GM19238 (cell line): ENCODE measurements at regions not wholly inside any gene's neighbourhood (a gene's known extent, or its start where the extent isn't known, plus 50 kb on each side); places are given as distances from the start of the nearest gene placed in this dataset.
"Not testable (repeated sequence)": the region's sequence is repeated elsewhere in the genome, so short reads cannot be mapped to it uniquely, and the experiment has no call there.

Experiments used
- DNase-seq: peaks from one replicate; pipeline ENCODE4 v3.0.0; 2011; ENCODE audit warnings: low spot score; ENCODE audit not compliant: insufficient read length

- no peak for DNase-seq
These were observed 278.1 kb upstream of the KLF4 start for GRCh38 chr9:107767711-107768110.

DNA sequence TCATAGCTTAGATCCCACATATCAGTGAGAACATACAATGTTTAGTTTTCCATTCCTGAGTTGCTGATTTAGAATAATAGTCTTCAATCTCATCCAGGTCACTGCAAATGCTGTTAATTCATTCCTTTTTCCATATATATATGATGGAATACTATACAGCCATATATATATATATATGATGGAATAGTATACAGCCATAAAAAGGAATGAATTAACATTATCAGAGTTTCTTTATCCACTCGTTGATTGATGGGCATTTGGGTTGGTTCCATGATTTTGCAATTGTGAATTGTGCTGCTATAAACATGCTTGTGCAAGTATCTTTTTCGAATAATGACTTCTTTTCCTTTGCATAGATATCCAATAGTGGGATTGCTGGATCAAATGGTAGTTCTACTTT is 273.9 kb upstream of the KLF4 start:
- not testable (repeated sequence) for DNase-seq

GRCh38 chr9:107761307-107761706 is 271.7 kb upstream of the KLF4 start:
- DNase-seq: no peak

GRCh38 chr9:107760469-107761242 is 271.1 kb upstream of the KLF4 start:
- DNase-seq: no peak

- DNase-seq: no peak
These were observed 270.2 kb upstream of the KLF4 start for GRCh38 chr9:107759823-107760166.

DNA sequence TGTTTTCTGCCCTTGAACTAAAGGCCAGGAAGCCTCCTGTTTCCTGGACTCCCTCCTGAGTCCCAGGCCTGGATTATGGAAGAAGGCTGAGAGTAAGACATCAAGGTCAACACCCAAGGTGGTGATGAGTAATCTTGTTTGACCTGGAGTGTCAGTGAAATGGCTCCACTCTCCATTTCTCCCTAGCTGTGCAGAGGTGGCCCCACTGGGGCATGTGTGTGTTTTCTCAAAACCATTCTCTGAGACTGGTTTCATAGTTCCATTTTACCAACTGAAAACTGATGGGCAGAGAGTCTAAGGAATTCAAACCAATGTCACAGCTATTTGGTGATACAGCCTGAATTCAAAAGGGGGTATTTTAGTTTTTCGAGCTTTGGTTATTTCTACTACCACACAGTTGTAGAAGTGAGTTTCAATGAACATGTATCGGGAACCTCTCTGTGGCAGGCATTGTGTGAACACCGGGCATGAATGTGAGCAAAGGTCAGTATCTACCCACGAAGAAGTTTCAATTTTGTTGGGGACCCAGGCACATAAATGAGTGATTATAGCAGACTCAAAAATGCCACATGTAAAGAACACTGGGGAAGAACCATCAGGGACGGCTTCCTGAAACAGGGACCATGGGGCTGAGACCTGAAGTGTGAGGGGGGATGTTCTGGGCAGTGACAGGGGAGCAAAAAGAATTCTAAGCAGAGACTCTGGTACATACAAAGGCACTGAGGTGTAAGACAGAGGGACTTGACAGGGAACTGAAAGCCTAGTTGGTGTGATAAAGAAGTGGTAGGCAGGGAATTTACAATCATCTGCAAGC is 269.6 kb upstream of the KLF4 start:
- no peak for DNase-seq

GRCh38 chr9:107756091-107756490 is 266.5 kb upstream of the KLF4 start:
- no peak for DNase-seq

DNA sequence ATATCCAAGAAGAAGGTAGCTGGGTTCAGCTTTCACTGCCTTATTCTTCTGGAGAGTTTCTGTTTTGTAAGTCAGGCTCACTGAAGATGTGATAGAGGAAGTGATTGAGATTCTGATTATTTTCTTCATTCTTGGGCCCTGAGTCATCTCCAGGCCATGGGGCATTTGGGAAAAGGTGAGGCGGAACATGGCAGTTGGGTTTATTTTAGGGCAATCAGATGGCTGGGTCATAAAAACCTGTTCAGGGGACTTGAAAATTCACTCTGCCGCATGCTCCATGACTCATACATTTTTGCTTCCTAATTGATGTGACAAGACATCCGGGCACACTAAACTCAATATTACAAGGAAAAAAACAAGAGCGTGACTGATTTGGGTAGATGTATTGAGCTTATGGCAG is 265.7 kb upstream of the KLF4 start:
- no peak for DNase-seq

DNA sequence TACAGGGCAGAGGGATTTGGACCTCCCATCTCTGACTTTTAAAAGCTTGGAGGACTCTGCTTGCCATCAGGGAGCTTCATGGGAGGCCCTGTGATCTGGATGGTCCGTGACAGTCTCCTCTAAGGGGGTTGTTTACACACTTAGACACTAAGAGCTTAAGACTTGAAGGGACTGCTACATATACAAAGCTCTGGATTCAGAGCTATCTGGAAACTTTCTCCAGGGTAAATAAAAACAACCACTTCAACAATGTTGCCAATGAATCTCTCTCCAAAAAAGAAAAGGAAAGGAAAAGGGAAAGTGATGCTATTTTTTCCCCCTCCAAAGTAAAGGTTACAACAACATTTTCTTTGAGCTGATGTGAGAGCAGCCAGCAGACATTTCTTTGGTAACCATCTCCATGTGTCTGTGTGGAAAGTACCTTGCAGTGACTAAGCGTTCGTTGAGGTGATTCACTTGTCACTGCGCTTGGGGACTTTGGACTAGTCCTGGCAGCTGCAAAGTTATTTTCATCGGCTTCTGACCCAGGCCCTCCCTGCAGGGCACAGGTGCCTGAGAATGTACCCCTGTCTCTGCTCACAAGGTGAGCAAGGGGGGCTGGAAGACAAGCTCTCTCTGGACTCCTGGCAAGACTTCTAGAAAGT is 262.1 kb upstream of the KLF4 start:
- DNase-seq: no peak

- no peak for DNase-seq
These were observed 261.4 kb upstream of the KLF4 start for GRCh38 chr9:107750741-107751566.

DNA sequence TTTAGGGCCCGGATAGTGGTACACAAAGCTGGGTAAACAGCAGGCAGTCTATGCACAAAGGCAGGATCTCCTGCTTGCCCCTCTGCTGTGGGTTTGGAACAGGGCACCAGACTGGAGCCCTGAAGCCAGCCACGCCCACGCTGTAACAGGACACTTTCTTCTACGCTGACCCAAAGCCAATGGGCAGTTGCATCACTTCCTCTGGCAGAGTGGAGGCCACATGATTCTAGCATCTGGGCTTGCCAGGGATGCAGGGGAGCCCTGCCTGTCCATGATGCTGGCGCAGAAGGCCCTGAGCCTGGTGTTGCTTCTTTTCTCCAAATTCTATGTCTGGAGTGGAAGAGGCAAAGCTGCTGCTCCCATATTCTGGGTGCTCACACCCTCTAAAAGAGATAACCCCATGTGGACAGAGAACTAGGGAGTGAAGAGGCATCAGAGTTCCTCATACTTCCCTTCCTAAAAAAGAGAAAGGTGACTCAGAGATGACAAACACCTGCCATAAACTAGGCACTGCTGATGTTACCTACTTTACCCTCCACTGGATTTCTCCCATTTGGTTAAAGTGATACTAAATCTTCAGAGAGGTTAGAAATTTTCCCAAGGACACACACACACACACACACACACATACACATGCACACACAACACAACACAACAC is 260.3 kb upstream of the KLF4 start:
- no peak for DNase-seq

- no peak for DNase-seq
These were observed 255.3 kb upstream of the KLF4 start for GRCh38 chr9:107744873-107745272.

GRCh38 chr9:107742531-107743309 is 253.2 kb upstream of the KLF4 start:
- no peak for DNase-seq

DNA sequence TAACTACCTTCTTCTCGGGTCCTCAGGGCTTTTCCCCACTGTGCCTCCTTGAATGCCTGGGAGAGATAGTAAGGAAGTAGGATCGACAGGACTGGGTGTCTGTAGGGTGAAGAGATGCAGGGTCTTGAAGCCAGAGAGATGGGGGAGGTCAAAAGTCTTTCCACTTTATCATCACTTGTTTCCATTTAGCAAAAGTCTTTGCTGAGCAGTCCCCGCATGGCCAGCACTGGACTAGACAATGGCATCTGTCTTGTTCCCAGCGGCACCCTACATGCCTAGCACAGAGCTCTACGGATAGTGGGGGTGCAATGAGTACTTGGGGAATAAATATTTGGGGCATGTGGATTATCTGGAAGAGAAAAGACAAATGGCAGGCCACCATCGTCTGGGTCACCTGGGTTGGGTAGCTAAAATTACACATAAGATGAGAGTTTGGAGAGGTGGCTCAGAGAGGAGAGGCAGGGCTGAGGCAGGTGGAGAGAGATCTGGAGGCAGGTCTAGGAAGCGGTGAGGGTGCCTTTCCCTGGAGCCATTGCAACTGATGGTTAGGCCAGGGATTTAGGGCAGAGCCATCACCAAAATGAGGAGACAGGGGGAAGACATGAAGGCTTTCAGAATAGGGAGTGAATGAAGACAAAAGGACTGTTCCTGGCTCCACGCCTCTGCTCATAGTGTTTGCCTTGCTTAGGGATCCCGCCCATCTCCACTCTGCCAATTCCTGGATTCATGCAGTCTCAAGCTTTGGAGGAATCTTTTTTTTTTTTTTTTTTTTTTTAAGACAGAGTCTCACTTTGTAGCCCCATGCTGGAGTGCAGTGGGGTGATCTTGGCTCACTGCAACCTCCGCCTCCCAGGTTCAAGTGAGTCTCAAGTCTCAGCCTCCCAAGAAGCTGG is 250.8 kb upstream of the KLF4 start:
- DNase-seq: no peak

GRCh38 chr9:107739601-107740082 is 250.1 kb upstream of the KLF4 start:
- DNase-seq: no peak

- DNase-seq: no peak
These were observed 249.2 kb upstream of the KLF4 start for GRCh38 chr9:107738789-107739188.

- no peak for DNase-seq
These were observed 248.6 kb upstream of the KLF4 start for GRCh38 chr9:107737987-107738743.

DNA sequence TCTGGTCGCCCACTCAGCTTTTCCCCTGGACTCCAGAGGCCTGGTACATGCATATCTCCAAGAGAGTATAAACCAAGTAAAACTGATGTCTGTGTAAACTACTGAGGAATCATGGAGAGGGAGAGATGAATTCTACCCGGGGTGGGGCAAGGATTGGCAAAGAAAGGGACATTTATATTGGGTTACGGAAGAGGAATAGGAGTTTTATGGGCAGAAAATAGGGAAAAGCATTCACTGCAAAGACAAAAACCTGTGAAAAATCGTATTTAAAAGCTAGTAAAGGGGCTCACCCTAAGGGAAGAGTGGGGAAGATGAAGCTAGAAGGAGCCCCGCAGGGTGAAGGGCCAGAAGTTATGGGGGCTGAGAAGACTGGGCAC is 248.0 kb upstream of the KLF4 start:
- no peak for DNase-seq
